GM23338 (cell line): ENCODE measurements at regions not wholly inside any gene's neighbourhood (a gene's known extent, or its start where the extent isn't known, plus 50 kb on each side); places are given as distances from the start of the nearest gene placed in this dataset.

Source experiments
- ATAC-seq: fragments of 200-7000 bp; cut with Tn5 transposase; 3 replicates; pipeline ENCODE4 v1.9.1; 2020
- DNase-seq: peaks from one replicate; pipeline ENCODE4 v3.0.0-alpha.2; 2015; ENCODE audit warnings: low spot score
- H2AFZ ChIP-seq: fragments of 200-600 bp; sonication (generic); 2 replicates; pipeline ENCODE4 v1.8.0; 2016; ENCODE audit warnings: antibody characterized with exemption, mild to moderate bottlenecking, moderate library complexity
- H3F3A ChIP-seq: fragments of 200-600 bp; sonication (generic); replicated peaks from 2 replicates; pipeline ENCODE4 v1.8.0; 2017; ENCODE audit warnings: antibody characterized with exemption, mixed run types, low read depth
- H3K27ac ChIP-seq: fragments of 200-600 bp; sonication (generic); 2 replicates; pipeline ENCODE4 v1.6.1; 2016; ENCODE audit warnings: low read depth
- H3K27me3 ChIP-seq: fragments of 200-600 bp; sonication (generic); 2 replicates; pipeline ENCODE4 v1.8.0; 2016; ENCODE audit warnings: mild to moderate bottlenecking, mixed run types, moderate library complexity; ENCODE audit not compliant: insufficient read depth
- H3K36me3 ChIP-seq: fragments of 200-600 bp; sonication (generic); 2 replicates; pipeline ENCODE4 v1.8.0; 2016; ENCODE audit warnings: mild to moderate bottlenecking; ENCODE audit not compliant: insufficient read depth
- H3K4me1 ChIP-seq: fragments of 200-600 bp; sonication (generic); 2 replicates; pipeline ENCODE4 v1.8.0; 2016; ENCODE audit warnings: mild to moderate bottlenecking, moderate library complexity; ENCODE audit not compliant: insufficient read depth
- H3K4me2 ChIP-seq: fragments of 200-600 bp; sonication (generic); 2 replicates; pipeline ENCODE4 v1.7.1; 2017; ENCODE audit warnings: mixed run types
- H3K4me3 ChIP-seq: fragments of 200-600 bp; sonication (generic); 2 replicates; pipeline ENCODE4 v1.6.1; 2016; ENCODE audit warnings: mixed run types
- H3K79me2 ChIP-seq: fragments of 200-600 bp; sonication (generic); replicated peaks from 2 replicates; pipeline ENCODE4 v1.8.0; 2017; ENCODE audit warnings: mild to moderate bottlenecking; ENCODE audit not compliant: insufficient read depth
- H3K9me2 ChIP-seq: fragments of 200-600 bp; sonication (generic); 2 replicates; pipeline ENCODE4 v1.8.0; 2017; ENCODE audit not compliant: insufficient read depth
- H4K20me1 ChIP-seq: fragments of 200-600 bp; sonication (generic); replicated peaks from 2 replicates; pipeline ENCODE4 v1.8.0; 2017; ENCODE audit warnings: mild to moderate bottlenecking; ENCODE audit not compliant: insufficient read depth
- H3K27ac Mint-ChIP-seq: 2 replicates; pipeline ENCODE4 v1.8.0; 2020; ENCODE audit warnings: inconsistent platforms, mild to moderate bottlenecking, moderate library complexity, mixed read lengths
- H3K27me3 Mint-ChIP-seq: 3 replicates; pipeline ENCODE4 v1.8.0; 2022; ENCODE audit warnings: low read depth, mild to moderate bottlenecking, moderate library complexity, mixed read lengths, inconsistent platforms; ENCODE audit not compliant: insufficient read depth, poor library complexity
- H3K36me3 Mint-ChIP-seq: 3 replicates; pipeline ENCODE4 v1.8.0; 2021; ENCODE audit warnings: low read depth, mild to moderate bottlenecking, inconsistent platforms, moderate library complexity, mixed read lengths
- H3K4me1 Mint-ChIP-seq: 3 replicates; pipeline ENCODE4 v1.8.0; 2020; ENCODE audit warnings: mild to moderate bottlenecking, inconsistent platforms, mixed read lengths
- H3K4me3 Mint-ChIP-seq: 3 replicates; pipeline ENCODE4 v1.8.0; 2021; ENCODE audit warnings: moderate library complexity, mild to moderate bottlenecking, inconsistent platforms, mixed read lengths
- H3K9me3 Mint-ChIP-seq: 3 replicates; pipeline ENCODE4 v1.8.0; 2020; ENCODE audit warnings: moderate library complexity, mild to moderate bottlenecking, inconsistent platforms, mixed read lengths
- CREB1 ChIP-seq: fragments of 250-450 bp; sonication (Bioruptor Pico); IDR thresholded peaks from 2 replicates; pipeline ENCODE4 v1.5.0; 2020; ENCODE audit warnings: low read depth, mild to moderate bottlenecking, moderate library complexity
- CTCF ChIP-seq, 2 experiments: fragments of 200-600 bp in 1 of 2; sonication (generic) in 1 of 2; conservative IDR thresholded peaks; 2 replicates each; pipeline versions ENCODE4 v1.5.1 to v1.6.1; 2016 to 2017; ENCODE audit warnings: antibody characterized with exemption in 2 of 2, low read depth in 2 of 2, mild to moderate bottlenecking in 2 of 2, moderate library complexity in 1 of 2
- ETS1 ChIP-seq: IDR thresholded peaks from 2 replicates; pipeline ENCODE4 v1.6.1; 2016; ENCODE audit warnings: antibody characterized with exemption
- EZH2 ChIP-seq: fragments of 200-600 bp; sonication (generic); IDR thresholded peaks from one replicate; pipeline ENCODE4 v1.8.0; 2017; ENCODE audit warnings: antibody characterized with exemption, mild to moderate bottlenecking, low read depth; ENCODE audit not compliant: unreplicated experiment
- JUNB ChIP-seq: IDR thresholded peaks from one replicate; pipeline ENCODE4 v1.6.1; 2016; ENCODE audit warnings: antibody characterized with exemption; ENCODE audit not compliant: unreplicated experiment
- REST ChIP-seq: IDR thresholded peaks from one replicate; pipeline ENCODE4 v1.6.1; 2018; ENCODE audit warnings: antibody characterized with exemption; ENCODE audit not compliant: unreplicated experiment
- ZNF114 ChIP-seq: fragments of 250-450 bp; sonication (Bioruptor Pico); IDR thresholded peaks from 2 replicates; pipeline ENCODE4 v1.5.0; 2020; ENCODE audit warnings: mild to moderate bottlenecking, moderate library complexity
- ZNF331 ChIP-seq: fragments of 250-450 bp; sonication (Bioruptor Pico); IDR thresholded peaks from 2 replicates; pipeline ENCODE4 v1.5.0; 2020; ENCODE audit warnings: low read depth, mild to moderate bottlenecking, moderate library complexity

GRCh38 chr9:119588874-119589744 lies 219.9 kb upstream of the BRINP1 start (continued):
- TF ChIP-seq CREB1 (CRISPR knock-in tag) (no peak), ZNF331 (no peak), ZNF114 (CRISPR knock-in tag) (no peak), ETS1 (no peak), JUNB (no peak), CTCF (conservative IDR thresholded peaks at IDR 0.05; ENCODE audit: low read depth in 2 of 2) (no peak), REST (no peak), EZH2 (no peak)

GRCh38 chr9:119577881-119578280 lies 208.6 kb upstream of the BRINP1 start:
- H3K4me1 Mint-ChIP-seq: no peaks in the 10 kb centered on the region
- no peaks in the 10 kb centered on the region for H3K9me2 ChIP-seq
- H3K27ac Mint-ChIP-seq: no peak overlapping the region
- no peak for DNase-seq
- no peak overlapping the region for H3K4me3 Mint-ChIP-seq
- no peaks in the 10 kb centered on the region for H3K9me3 Mint-ChIP-seq
- TF ChIP-seq CTCF (conservative IDR thresholded peaks at IDR 0.05; ENCODE audit: low read depth in 2 of 2): no peak
- ATAC-seq: no peak
- no peaks in the 10 kb centered on the region for H3K4me1 ChIP-seq
- no peak overlapping the region for H3K4me3 ChIP-seq
- H3F3A ChIP-seq: no peaks in the 10 kb centered on the region
- no peaks in the 10 kb centered on the region for H3K36me3 ChIP-seq
- H3K27me3 Mint-ChIP-seq: peaks cover 3% of the 10 kb centered on the region
- H4K20me1 ChIP-seq: no peaks in the 10 kb centered on the region
- H3K27ac ChIP-seq: no peak overlapping the region
- no peaks in the 10 kb centered on the region for H3K36me3 Mint-ChIP-seq
- H2AFZ ChIP-seq: no peak overlapping the region
- H3K79me2 ChIP-seq: no peaks in the 10 kb centered on the region
- H3K4me2 ChIP-seq: no peak overlapping the region
- H3K27me3 ChIP-seq: no peaks in the 10 kb centered on the region
